GM18507 (cell line): ENCODE measurements at regions not wholly inside any gene's neighbourhood (a gene's known extent, or its start where the extent isn't known, plus 50 kb on each side); places are given as distances from the start of the nearest gene placed in this dataset.

Source experiments
- DNase-seq: peaks from one replicate; pipeline ENCODE4 v3.0.0; 2011; ENCODE audit warnings: low read depth; ENCODE audit not compliant: insufficient read length; ENCODE audit errors: extremely low spot score
- FAIRE-seq: peaks from 2 replicates; lab custom pipeline; 2011; peaks lifted over from hg19 to GRCh38; lab: Jason Lieb, UNC

GRCh38 chr6:133583907-133584427 is 304.9 kb upstream of the TCF21 start:
- DNase-seq (no peak), FAIRE-seq (no peak)

DNA sequence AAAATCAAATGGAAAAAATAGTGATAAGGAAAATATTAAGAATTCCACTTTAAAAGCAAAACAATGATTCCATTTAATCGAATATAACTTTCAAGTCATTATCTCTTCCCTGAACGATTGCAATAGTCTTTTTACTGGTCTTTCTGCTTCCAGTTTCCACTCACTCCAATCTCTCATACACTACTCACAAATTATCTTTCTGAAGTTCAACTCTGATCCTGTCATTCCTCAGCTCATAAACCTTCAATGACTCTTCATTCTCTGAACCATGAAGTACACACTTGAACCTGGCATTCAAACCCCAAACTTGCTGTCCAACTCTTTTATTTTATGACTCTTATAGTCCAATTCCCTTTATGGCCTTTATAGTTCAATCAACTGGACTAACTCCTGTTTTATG is 304.1 kb upstream of the TCF21 start:
- FAIRE-seq (no peak), DNase-seq (no peak)

- FAIRE-seq, result no peak
- DNase-seq, result no peak
Measured at GRCh38 chr6:133585978-133586377, 302.9 kb upstream of the TCF21 start.

- no peak for DNase-seq
- no peak for FAIRE-seq
Measured at GRCh38 chr6:133587546-133588160, 301.3 kb upstream of the TCF21 start.

DNA sequence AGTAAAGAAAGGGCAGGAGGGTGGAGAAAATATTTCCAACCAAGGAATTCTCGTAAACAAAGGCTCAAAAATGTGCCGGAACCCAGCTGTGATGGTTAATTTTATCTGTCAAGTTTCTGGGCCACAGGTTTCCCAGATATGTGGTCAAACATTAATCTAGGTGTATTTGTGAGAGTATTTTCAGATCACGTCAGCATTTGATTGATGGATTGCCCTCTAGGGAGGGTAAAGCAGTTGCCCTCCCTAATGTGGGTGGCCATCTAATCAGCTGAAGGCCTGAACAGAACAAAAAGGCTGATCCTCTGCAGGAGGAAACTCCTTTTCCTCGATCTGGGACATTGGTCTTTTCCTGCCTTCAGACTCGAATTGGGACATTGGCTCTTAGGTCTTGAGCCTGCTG is 298.7 kb upstream of the TCF21 start:
- FAIRE-seq, result no peak
- no peak for DNase-seq

DNA sequence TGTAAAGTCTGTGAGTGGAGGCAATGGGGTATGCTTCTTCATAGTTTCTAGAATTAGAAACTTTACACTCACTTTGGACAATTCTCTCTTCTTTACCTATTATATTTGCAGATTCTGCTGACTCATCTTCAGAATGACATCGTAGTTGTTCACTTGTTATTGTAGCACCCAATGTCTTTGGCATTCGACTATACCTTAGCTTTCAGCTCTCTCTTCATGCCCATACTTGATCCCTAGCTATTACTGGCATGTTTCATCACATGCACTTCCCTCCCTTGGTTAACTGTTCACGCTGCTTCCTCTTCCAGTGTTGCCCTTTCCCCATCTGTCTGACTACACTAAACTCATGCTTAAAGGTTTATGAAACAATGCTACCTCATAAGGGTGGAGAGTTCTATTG is 298.1 kb upstream of the TCF21 start:
- DNase-seq (no peak), FAIRE-seq (no peak)

GRCh38 chr6:133591275-133591674 is 297.6 kb upstream of the TCF21 start:
- DNase-seq, result no peak
- no peak for FAIRE-seq

DNA sequence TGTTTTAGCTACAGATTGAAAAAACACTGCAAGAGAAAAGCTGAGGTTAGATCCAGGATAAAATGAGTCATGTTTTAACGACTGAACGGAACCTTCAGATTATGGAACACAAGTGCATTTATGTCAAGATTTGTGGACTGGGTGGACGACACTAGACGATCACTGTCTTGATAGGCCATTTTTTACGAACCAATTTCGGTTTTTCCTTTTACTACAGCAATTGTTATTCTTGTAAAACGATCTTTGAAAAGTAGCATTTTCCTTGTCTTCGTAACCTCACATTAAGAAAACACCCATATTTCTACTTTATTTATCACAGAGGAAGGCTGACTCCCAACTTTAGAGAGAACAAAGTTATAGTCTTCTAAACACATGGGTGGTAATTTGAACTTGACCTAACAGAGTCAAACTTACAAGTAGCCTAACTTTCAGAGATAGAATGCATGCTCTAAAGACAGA is 294.2 kb upstream of the TCF21 start:
- DNase-seq (no peak), FAIRE-seq (no peak)

- no peak for DNase-seq
- no peak for FAIRE-seq
Measured at GRCh38 chr6:133595111-133595761, 293.7 kb upstream of the TCF21 start.

GRCh38 chr6:133606852-133607251 is 282.1 kb upstream of the TCF21 start:
- no peak for FAIRE-seq
- DNase-seq, result no peak

GRCh38 chr6:133608620-133609019 is 280.3 kb upstream of the TCF21 start:
- DNase-seq, result no peak
- no peak for FAIRE-seq

DNA sequence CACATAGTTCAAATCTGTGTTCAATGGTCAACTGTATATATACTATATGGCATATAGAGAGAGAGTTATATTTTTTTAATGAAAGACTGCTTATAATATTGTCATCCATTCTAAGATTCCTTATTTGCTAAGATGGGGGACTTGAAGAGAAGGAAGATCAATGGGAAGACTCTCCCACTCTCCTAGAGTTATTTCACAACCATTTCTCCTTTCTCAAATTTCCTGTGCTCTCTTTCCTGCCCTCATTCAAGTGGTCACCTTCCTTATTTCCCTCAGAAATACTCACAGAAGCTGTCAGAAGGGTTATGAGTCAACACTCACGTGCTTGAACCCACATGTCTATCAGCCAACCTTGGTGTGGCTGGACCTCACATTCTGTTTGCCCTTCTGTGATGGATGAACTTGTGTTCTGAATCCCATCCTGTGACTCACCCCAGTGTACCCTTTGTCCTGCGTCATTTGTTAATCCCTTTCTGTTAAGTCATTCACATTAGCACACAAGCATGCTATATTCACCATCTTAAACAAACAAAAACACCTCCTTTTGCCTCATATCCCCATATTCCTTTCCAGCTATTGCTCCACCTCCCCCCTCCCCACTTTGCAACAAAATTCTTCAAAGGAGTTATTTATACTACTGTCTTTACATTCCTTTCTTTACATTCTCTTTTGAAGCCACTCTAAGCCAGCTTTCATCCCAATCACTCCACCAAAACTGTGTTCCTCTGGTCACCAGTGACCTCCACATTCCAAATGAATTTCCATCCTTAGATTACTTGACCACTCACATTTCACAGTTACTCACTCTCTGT is 279.3 kb upstream of the TCF21 start:
- DNase-seq (no peak), FAIRE-seq (no peak)

DNA sequence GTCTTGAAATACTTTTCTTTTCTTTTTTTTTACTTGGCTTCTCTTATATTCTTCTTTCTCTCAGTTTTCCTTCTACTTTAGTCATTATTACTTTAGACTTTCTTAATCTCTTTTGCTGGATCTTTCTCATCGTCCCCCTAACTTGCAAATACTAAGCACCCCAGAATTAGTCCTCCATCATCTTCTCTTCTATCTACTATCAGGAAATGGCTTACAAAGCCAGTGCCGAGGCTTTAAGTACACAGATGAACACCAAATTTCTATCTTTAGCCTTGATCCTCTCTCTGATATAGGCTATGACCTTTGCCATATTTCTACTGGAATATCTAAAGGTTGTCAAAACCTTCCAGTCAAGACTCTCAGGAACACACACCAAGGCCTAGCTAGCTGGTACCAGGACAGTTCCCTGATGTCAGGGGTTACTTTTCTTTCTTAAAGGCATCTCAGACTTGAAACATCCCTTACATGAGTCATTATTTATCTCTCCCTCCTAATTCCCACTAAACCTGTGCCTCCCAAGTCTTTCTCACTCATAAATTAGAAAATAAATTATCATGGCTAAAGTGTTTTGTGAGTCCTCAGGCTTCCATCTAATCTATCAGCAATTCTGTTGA is 278.6 kb upstream of the TCF21 start:
- FAIRE-seq (no peak), DNase-seq (no peak)

DNA sequence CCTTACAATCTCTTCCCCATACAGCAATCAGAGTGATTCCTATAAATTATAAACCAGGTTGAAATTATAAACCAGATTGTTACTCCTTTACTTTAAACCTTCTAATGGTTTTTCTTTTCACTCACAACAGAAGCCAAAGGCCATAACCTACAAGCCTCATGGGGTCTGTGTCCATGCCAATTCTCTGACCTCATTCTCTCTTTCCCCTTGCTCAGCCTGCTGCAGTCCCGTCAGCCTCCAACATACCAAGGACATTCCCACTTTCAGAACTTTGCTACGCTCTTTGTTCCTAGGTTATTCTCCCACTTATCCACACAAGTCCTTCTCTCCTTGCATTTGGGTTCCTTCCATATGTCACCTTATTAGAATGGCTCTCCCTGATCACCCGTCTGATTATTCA is 277.9 kb upstream of the TCF21 start:
- FAIRE-seq (no peak), DNase-seq (no peak)

DNA sequence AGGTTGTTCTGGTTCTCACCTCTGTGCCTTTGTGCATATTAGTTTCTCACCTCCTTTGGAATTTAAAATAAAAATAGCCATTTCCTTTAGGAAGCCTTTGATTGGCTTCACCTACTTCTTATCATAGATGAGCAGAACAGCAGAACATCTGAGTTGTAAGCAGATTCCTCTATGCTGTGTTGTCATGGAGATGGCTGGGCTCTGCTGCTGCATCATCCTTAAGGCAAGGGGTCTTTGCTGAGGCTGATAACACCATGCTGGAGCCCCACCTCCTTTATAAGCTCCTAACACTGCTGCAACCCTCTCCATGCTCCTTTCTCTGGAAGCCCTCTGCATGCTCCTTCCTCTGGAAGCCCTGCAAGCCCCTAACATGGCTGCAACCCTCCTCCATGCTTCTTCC is 276.5 kb upstream of the TCF21 start:
- FAIRE-seq (no peak), DNase-seq (no peak)

DNA sequence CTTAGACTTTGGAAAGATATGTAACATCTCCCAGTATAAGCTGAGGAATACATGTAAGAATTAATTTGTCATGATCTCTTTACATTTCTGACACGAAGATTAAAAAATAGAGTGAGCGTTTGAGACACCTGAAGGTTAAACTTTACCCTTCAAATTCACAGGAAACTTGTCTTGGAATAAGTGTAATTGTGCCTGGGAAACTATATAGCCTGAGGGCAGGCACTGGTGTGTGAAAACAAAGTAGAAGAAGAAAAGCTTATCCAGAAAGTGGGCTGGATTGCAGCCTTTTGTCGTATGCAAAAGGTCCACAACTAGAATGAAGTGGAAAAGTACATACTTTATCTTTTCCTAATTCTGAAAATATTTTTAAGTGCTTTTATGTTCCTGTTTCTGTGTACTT is 275.7 kb upstream of the TCF21 start:
- FAIRE-seq (no peak), DNase-seq (no peak)

GRCh38 chr6:133621751-133622150 is 267.2 kb upstream of the TCF21 start:
- no peak for FAIRE-seq
- DNase-seq, result no peak

DNA sequence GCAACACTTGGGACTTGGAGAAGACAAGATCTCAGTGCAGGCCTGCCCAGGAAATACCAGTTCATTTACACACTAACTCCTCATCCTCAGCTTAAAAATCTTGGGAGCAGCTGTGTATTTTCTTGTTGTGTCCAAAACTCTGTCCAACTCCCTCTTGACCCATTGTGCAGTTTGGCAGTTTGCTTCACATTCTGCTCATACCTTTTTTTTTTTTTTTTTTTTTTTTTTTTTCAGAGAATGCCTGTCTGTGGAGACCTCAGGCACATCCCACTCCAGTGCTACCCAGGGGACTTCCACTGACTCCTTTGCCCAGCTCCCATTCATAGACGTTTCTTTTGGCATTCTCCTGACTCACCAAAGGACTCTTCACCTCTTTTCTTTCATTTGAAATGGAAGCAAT is 265.8 kb upstream of the TCF21 start:
- no peak for FAIRE-seq
- DNase-seq, result no peak

DNA sequence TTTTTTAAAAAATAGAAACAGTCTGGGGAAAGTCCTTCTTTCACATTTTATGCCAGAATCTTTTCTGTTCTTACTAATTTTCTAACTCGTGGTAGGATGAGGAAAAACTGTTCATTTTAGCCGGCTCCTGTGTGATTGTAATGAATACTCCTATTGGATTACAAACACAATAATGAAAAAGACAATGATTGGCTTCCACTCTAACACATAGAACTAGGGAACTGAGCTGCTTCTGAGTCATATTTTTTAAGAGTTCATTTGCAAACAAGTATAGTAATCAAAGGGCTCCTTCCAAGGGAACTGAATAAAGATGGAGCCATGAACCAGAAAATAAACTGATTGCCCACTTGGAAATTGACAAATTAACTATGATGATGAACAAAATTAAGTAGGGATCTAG is 265.3 kb upstream of the TCF21 start:
- FAIRE-seq, result no peak
- no peak for DNase-seq

- no peak for DNase-seq
- no peak for FAIRE-seq
Measured at GRCh38 chr6:133626096-133626666, 262.7 kb upstream of the TCF21 start.
